MV-4-11 (cell line): ENCODE measurements at regions not wholly inside any gene's neighbourhood (a gene's known extent, or its start where the extent isn't known, plus 50 kb on each side); places are given as distances from the start of the nearest gene placed in this dataset.

Experiments
- DNase-seq: peaks from one replicate; lab custom pipeline; 2025; lab: John Stamatoyannopoulos, UW

GRCh38 chr15:98555173-98555515, 93.2 kb upstream of the IGF1R start:
- DNase-seq = no peak

DNA sequence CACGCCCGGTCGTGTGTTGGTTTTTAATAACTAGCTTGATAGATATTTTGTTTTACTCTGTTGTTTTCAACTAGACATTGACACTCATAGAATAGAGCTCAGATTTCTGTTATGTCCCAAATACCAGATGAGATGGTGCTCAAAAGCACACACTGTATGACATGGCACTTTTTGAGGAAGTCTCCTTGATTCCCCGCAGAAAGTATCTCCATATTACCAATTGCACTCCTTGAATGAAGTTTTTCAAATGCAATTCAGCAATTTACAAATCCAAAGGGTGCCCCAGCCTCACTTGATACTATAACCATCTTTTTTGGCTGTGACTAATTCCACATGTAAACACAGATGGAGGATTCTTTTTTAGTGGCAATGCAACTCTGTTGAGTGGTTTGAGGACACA, 92.0 kb upstream of the IGF1R start:
- DNase-seq = no peak

DNA sequence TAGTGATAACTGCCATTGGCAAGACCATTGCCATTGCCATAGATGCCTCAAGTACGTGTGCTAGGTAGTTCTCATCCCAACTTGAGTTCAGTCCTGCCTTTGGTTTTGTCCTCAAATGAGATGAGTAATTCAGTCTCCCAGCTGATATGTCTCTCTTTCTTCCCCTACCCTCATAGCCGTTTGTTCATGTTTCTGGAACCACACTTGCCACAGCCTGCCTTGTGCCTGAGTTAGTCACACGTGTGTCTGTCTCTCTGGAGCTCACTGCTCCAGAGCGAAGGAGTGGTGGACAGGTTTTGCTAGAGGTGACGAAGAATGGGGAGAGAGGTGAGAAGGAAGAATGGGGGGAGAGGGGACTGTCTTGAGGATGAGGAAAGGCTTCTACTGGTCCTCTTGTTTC, 88.0 kb upstream of the IGF1R start:
- no peak for DNase-seq

GRCh38 chr15:98561169-98561941, 87.0 kb upstream of the IGF1R start:
- DNase-seq = no peak

GRCh38 chr15:98562331-98562937, 85.9 kb upstream of the IGF1R start:
- DNase-seq = no peak

GRCh38 chr15:98565566-98565965, 82.8 kb upstream of the IGF1R start:
- no peak for DNase-seq

DNA sequence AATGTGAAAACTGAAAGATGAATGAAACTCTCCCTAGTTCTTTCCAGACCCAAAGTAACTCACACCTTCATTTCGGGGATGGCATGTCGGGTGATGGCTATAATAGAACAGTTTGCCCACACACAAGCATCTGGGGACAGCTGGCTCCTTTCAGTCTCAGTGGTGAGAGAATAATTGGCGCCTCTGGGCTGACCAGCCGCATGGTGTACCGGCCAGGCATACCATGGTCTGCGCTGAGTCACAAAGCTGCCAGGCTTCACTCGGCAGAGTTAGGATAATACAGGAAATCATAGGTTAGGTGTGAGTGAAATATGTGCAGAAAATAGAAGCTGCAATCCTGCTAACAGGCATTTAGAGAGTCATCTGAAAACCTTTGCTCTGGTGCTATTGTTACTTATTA, 80.4 kb upstream of the IGF1R start:
- no peak for DNase-seq

DNA sequence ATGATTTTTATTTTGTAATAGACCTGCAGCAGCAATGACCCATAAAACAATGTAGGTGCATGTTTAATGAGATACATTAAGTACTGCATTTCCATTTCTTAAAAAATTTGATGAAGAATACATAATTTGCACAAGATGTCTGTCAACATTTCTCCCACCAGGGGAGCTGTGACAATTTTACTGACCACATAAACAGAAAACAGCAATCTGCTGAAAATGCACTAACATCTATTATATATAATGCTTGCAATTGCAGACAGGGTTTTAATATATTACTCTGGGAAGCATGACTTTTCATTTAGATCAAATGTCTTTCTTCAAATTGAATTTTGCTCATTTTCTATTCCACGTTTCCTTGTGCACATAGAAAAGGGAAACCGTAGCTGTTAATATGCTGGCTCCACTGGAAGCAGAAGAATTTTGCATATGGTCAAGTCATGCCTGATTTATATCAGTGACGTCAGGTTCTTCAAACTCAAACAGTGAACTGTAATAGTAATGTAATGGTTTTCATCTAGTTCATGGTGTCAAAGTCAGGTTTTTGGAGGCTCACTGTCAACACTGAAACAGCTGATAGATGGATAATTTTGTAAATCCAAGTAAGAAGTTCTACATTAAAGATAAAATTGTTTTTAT, 79.8 kb upstream of the IGF1R start:
- no peak for DNase-seq

GRCh38 chr15:98570119-98570518, 78.2 kb upstream of the IGF1R start:
- no peak for DNase-seq

DNA sequence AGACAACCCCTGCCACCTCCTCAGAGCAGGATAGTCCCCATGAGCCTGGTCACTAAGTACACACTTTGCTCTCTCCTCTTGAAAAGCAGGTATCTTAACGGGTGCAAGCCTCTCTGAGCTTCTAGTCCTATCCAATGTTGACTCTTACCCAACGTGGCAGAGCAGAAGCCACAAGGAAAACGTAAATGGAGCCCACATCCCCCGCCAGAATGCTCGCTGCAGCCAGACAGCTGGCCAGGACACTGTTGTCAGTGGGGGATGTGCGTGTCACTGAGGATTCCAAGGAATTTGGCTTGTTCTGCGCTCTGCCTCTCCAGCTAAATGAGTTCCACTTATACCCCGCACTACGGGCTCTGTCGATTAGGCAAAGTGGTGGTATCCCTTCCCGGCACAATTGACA, 67.8 kb upstream of the IGF1R start:
- no peak for DNase-seq

DNA sequence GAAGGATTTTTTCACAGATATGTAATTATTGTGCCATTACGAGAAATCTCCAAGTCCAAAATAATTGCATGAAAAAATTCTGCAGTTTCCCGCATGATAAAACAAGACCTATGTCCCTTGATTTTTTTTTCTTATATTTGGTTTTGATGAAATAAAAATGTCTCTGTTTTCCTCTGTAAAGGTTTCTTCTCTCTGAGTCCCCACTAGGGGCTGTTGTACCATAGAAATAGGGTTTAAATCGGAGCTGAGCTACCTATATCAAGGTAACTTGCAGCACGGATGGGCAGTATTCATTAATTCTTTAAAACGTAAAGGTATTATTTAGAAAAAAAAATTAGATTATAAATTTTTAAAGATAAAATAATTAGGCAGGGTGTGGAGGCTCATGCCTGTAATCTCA, 66.6 kb upstream of the IGF1R start:
- no peak for DNase-seq

GRCh38 chr15:98582900-98583554, 65.3 kb upstream of the IGF1R start:
- no peak for DNase-seq

DNA sequence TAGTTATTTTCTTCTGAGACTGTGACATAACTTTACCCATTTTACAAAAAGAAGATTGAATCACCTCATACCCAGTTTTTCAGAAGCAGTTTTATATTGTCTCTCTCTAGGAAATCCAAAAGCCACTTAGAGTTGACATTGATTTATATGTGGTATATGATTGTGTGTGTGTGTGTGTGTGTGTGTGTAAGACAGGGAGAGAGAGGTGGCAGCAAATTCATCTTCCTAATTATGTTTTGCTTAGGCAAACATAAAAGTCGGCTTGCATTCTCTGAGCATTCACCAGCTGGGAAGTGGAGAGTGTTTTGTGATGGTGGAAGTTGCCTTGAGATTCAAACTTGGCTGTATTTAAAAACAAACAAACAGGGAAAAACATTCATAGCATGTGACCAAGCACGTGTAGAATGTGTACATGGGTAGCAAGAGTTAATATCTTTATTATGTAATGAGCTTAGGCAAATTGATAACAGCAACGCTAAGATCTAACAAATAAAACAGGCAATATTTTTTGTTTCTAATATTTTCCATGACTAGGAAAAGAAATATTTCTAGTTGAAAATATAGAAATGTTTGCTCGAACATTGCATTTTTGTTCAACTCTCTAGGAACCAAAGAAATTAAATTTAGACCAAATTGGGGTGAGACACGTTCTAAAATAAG, 64.4 kb upstream of the IGF1R start:
- no peak for DNase-seq

DNA sequence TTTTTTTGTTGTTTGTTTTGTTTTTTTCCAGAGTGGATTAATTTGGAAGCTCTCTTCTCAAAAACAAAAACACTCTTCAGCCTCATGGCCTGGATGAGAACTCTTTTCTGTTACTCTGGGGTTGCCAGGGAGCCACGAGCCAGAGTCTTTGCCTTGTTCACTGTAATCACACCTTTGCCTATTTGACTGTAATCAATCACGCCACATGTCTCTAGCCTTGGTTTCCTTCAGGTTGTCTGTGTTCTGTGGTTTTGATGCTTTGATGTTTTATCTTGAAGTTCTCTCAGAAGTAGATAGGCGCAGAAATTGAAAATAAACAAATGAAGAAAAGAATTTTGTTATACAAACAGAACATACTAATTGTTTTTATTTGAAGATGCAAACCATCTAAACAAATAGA, 62.3 kb upstream of the IGF1R start:
- DNase-seq = no peak

GRCh38 chr15:98592136-98592535, 56.2 kb upstream of the IGF1R start:
- DNase-seq = no peak

- no peak for DNase-seq
These were observed 52.2 kb upstream of the IGF1R start for GRCh38 chr15:98596131-98596530.

- DNase-seq = no peak
These were observed 51.4 kb upstream of the IGF1R start for GRCh38 chr15:98596885-98597392.

- DNase-seq = no peak
These were observed 50.7 kb upstream of the IGF1R start for GRCh38 chr15:98597666-98598065.
